ENCODE measurements at regions not wholly inside any gene's neighbourhood (a gene's known extent, or its start where the extent isn't known, plus 50 kb on each side); places are given as distances from the start of the nearest gene placed in this dataset.

GRCh38 chr10:6305401-6306321 lies 102.9 kb downstream of the PFKFB3 start:
- ChIA-PET POLR2A (no interaction called here), CTCF (interaction anchor here (0.6 kb wide), 1 partner anchor 103 kb away, joined by 3 read pairs; the partner anchor contains the start of gene PFKFB3)
- no TSS peak for BruUV-seq (replicated peaks)
- H3K4me1 ChIP-seq (ENCODE audit: control insufficient read depth, insufficient read depth, low read length), result no peaks in the 10 kb centered on the region
- in situ Hi-C loops (cut with HindIII; ENCODE audit: low pct_unique_long_range_greater_than_20kb, low sequenced_read_pairs) (no loop called here), intact Hi-C loops (cut with micrococcal nuclease; ENCODE audit: unreplicated experiment) (no loop called here)
- ATAC-seq (no peak), DNase-seq (ENCODE audit: low read depth, low spot score) (no peak)
- H3K27ac ChIP-seq (ENCODE audit: low read length), result no peak overlapping the region
- no peaks in the 10 kb centered on the region for H3K36me3 ChIP-seq (ENCODE audit: control insufficient read depth, insufficient read depth, low read length)
- TF ChIP-seq, protein P1, sequence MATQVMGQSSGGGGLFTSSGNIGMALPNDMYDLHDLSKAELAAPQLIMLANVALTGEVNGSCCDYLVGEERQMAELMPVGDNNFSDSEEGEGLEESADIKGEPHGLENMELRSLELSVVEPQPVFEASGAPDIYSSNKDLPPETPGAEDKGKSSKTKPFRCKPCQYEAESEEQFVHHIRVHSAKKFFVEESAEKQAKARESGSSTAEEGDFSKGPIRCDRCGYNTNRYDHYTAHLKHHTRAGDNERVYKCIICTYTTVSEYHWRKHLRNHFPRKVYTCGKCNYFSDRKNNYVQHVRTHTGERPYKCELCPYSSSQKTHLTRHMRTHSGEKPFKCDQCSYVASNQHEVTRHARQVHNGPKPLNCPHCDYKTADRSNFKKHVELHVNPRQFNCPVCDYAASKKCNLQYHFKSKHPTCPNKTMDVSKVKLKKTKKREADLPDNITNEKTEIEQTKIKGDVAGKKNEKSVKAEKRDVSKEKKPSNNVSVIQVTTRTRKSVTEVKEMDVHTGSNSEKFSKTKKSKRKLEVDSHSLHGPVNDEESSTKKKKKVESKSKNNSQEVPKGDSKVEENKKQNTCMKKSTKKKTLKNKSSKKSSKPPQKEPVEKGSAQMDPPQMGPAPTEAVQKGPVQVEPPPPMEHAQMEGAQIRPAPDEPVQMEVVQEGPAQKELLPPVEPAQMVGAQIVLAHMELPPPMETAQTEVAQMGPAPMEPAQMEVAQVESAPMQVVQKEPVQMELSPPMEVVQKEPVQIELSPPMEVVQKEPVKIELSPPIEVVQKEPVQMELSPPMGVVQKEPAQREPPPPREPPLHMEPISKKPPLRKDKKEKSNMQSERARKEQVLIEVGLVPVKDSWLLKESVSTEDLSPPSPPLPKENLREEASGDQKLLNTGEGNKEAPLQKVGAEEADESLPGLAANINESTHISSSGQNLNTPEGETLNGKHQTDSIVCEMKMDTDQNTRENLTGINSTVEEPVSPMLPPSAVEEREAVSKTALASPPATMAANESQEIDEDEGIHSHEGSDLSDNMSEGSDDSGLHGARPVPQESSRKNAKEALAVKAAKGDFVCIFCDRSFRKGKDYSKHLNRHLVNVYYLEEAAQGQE (IDR thresholded peaks at IDR 0.05; ENCODE audit: insufficient read depth in 1 of 2, low read depth in 2 of 2, low read length in 1 of 2), result no peak
- TF ChIP-seq SIN3A (IDR thresholded peaks at IDR 0.05; ENCODE audit: borderline replicate concordance, insufficient read depth, low read depth, low read length), result no peak
- no peaks in the 10 kb centered on the region for H3K9me3 ChIP-seq (ENCODE audit: control insufficient read depth, insufficient read depth, low read depth, low read length)
- no peaks in the 10 kb centered on the region for H3K27me3 ChIP-seq (ENCODE audit: control insufficient read depth, insufficient read depth, low read length)
- H3K4me3 ChIP-seq (ENCODE audit: low read depth in 2 of 2, low read length in 2 of 2), result no peak overlapping the region

DNA sequence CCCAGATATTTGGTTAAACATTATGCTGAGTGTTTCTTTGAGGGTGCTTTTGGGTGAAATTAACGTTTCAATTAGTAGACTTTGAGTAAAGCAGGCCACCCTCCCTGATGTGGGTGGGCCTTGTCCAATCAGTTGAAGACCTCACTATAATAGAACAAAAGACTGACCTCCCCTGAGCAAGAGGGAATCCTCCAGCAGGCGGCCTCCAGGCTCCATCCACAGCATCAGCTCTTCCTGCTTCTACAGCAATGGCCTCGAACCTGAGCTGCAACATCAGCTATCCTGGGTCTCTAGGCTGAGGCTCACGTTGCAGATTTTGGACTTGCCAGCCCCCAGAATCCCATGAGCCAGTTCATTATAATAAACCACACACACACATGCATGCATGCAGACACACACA lies 104.2 kb downstream of the PFKFB3 start:
- Histone ChIP-seq H3K4me1 (ENCODE audit: control insufficient read depth, insufficient read depth, low read length) (no peaks in the 10 kb centered on the region), H3K27ac (ENCODE audit: low read length) (no peak overlapping the region), H3K27me3 (ENCODE audit: control insufficient read depth, insufficient read depth, low read length) (no peaks in the 10 kb centered on the region), H3K4me3 (ENCODE audit: low read depth in 2 of 2, low read length in 2 of 2) (no peak overlapping the region), H3K36me3 (ENCODE audit: control insufficient read depth, insufficient read depth, low read length) (no peaks in the 10 kb centered on the region), H3K9me3 (ENCODE audit: control insufficient read depth, insufficient read depth, low read depth, low read length) (no peaks in the 10 kb centered on the region)
- in situ Hi-C loops (cut with HindIII; ENCODE audit: low pct_unique_long_range_greater_than_20kb, low sequenced_read_pairs) (no loop called here), intact Hi-C loops (cut with micrococcal nuclease; ENCODE audit: unreplicated experiment) (no loop called here)
- TF ChIP-seq, protein P2, sequence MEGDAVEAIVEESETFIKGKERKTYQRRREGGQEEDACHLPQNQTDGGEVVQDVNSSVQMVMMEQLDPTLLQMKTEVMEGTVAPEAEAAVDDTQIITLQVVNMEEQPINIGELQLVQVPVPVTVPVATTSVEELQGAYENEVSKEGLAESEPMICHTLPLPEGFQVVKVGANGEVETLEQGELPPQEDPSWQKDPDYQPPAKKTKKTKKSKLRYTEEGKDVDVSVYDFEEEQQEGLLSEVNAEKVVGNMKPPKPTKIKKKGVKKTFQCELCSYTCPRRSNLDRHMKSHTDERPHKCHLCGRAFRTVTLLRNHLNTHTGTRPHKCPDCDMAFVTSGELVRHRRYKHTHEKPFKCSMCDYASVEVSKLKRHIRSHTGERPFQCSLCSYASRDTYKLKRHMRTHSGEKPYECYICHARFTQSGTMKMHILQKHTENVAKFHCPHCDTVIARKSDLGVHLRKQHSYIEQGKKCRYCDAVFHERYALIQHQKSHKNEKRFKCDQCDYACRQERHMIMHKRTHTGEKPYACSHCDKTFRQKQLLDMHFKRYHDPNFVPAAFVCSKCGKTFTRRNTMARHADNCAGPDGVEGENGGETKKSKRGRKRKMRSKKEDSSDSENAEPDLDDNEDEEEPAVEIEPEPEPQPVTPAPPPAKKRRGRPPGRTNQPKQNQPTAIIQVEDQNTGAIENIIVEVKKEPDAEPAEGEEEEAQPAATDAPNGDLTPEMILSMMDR (IDR thresholded peaks at IDR 0.05), result no peak
- CTCF ChIA-PET, result no interaction called here
- BruUV-seq (replicated peaks), result no TSS peak
- ATAC-seq (no peak), DNase-seq (ENCODE audit: low read depth, low spot score) (no peak)
- POLR2A ChIA-PET, result no interaction called here

DNA sequence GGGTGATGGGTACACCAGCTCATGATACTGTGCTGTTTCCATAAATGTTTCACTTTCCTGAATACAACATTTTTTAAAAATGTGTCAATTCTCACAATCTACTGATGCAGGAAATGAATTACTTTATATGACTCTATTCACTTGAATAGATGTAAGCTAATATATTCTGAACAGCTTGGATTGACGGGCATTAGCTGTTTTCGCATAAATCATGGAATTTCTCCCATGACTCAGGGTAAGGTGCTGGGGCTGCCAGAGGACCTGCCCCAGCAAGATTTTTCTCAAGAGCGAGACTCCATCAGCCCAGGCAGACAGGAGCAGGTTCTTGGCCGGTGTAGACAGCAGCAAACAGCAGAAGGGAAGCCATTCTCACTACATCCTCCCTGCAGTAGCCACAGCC lies 107.1 kb downstream of the PFKFB3 start:
- Histone ChIP-seq H3K27ac (ENCODE audit: low read length) (no peak overlapping the region), H3K4me1 (ENCODE audit: control insufficient read depth, insufficient read depth, low read length) (no peaks in the 10 kb centered on the region), H3K9me3 (ENCODE audit: control insufficient read depth, insufficient read depth, low read depth, low read length) (no peaks in the 10 kb centered on the region), H3K4me3 (ENCODE audit: low read depth in 2 of 2, low read length in 2 of 2) (no peak overlapping the region), H3K36me3 (ENCODE audit: control insufficient read depth, insufficient read depth, low read length) (no peaks in the 10 kb centered on the region), H3K27me3 (ENCODE audit: control insufficient read depth, insufficient read depth, low read length) (no peaks in the 10 kb centered on the region)
- no TSS peak for BruUV-seq (replicated peaks)
- ChIA-PET POLR2A (no interaction called here), CTCF (no interaction called here)
- in situ Hi-C loops (cut with HindIII; ENCODE audit: low pct_unique_long_range_greater_than_20kb, low sequenced_read_pairs), result no loop called here
- ATAC-seq (no peak), DNase-seq (ENCODE audit: low read depth, low spot score) (no peak)
- TF ChIP-seq, protein P2 (IDR thresholded peaks at IDR 0.05), result no peak
- no peak for TF ChIP-seq SIN3A (IDR thresholded peaks at IDR 0.05; ENCODE audit: borderline replicate concordance, insufficient read depth, low read depth, low read length)
- intact Hi-C loops (cut with micrococcal nuclease; ENCODE audit: unreplicated experiment), result no loop called here
